GM23338 (cell line): ENCODE measurements at regions not wholly inside any gene's neighbourhood (a gene's known extent, or its start where the extent isn't known, plus 50 kb on each side); places are given as distances from the start of the nearest gene placed in this dataset.

ENCODE experiments used
- ATAC-seq: fragments of 200-7000 bp; cut with Tn5 transposase; 3 replicates; pipeline ENCODE4 v1.9.1; 2020
- DNase-seq: peaks from one replicate; pipeline ENCODE4 v3.0.0-alpha.2; 2015; ENCODE audit warnings: low spot score
- H2AFZ ChIP-seq: fragments of 200-600 bp; sonication (generic); 2 replicates; pipeline ENCODE4 v1.8.0; 2016; ENCODE audit warnings: antibody characterized with exemption, mild to moderate bottlenecking, moderate library complexity
- H3F3A ChIP-seq: fragments of 200-600 bp; sonication (generic); replicated peaks from 2 replicates; pipeline ENCODE4 v1.8.0; 2017; ENCODE audit warnings: antibody characterized with exemption, mixed run types, low read depth
- H3K27ac ChIP-seq: fragments of 200-600 bp; sonication (generic); 2 replicates; pipeline ENCODE4 v1.6.1; 2016; ENCODE audit warnings: low read depth
- H3K27me3 ChIP-seq: fragments of 200-600 bp; sonication (generic); 2 replicates; pipeline ENCODE4 v1.8.0; 2016; ENCODE audit warnings: mild to moderate bottlenecking, mixed run types, moderate library complexity; ENCODE audit not compliant: insufficient read depth
- H3K36me3 ChIP-seq: fragments of 200-600 bp; sonication (generic); 2 replicates; pipeline ENCODE4 v1.8.0; 2016; ENCODE audit warnings: mild to moderate bottlenecking; ENCODE audit not compliant: insufficient read depth
- H3K4me1 ChIP-seq: fragments of 200-600 bp; sonication (generic); 2 replicates; pipeline ENCODE4 v1.8.0; 2016; ENCODE audit warnings: mild to moderate bottlenecking, moderate library complexity; ENCODE audit not compliant: insufficient read depth
- H3K4me2 ChIP-seq: fragments of 200-600 bp; sonication (generic); 2 replicates; pipeline ENCODE4 v1.7.1; 2017; ENCODE audit warnings: mixed run types
- H3K4me3 ChIP-seq: fragments of 200-600 bp; sonication (generic); 2 replicates; pipeline ENCODE4 v1.6.1; 2016; ENCODE audit warnings: mixed run types
- H3K79me2 ChIP-seq: fragments of 200-600 bp; sonication (generic); replicated peaks from 2 replicates; pipeline ENCODE4 v1.8.0; 2017; ENCODE audit warnings: mild to moderate bottlenecking; ENCODE audit not compliant: insufficient read depth
- H3K9me2 ChIP-seq: fragments of 200-600 bp; sonication (generic); 2 replicates; pipeline ENCODE4 v1.8.0; 2017; ENCODE audit not compliant: insufficient read depth
- H4K20me1 ChIP-seq: fragments of 200-600 bp; sonication (generic); replicated peaks from 2 replicates; pipeline ENCODE4 v1.8.0; 2017; ENCODE audit warnings: mild to moderate bottlenecking; ENCODE audit not compliant: insufficient read depth
- H3K27ac Mint-ChIP-seq: 2 replicates; pipeline ENCODE4 v1.8.0; 2020; ENCODE audit warnings: inconsistent platforms, mild to moderate bottlenecking, moderate library complexity, mixed read lengths
- H3K27me3 Mint-ChIP-seq: 3 replicates; pipeline ENCODE4 v1.8.0; 2022; ENCODE audit warnings: low read depth, mild to moderate bottlenecking, moderate library complexity, mixed read lengths, inconsistent platforms; ENCODE audit not compliant: insufficient read depth, poor library complexity
- H3K36me3 Mint-ChIP-seq: 3 replicates; pipeline ENCODE4 v1.8.0; 2021; ENCODE audit warnings: low read depth, mild to moderate bottlenecking, inconsistent platforms, moderate library complexity, mixed read lengths
- H3K4me1 Mint-ChIP-seq: 3 replicates; pipeline ENCODE4 v1.8.0; 2020; ENCODE audit warnings: mild to moderate bottlenecking, inconsistent platforms, mixed read lengths
- H3K4me3 Mint-ChIP-seq: 3 replicates; pipeline ENCODE4 v1.8.0; 2021; ENCODE audit warnings: moderate library complexity, mild to moderate bottlenecking, inconsistent platforms, mixed read lengths
- H3K9me3 Mint-ChIP-seq: 3 replicates; pipeline ENCODE4 v1.8.0; 2020; ENCODE audit warnings: moderate library complexity, mild to moderate bottlenecking, inconsistent platforms, mixed read lengths
- CREB1 ChIP-seq: fragments of 250-450 bp; sonication (Bioruptor Pico); IDR thresholded peaks from 2 replicates; pipeline ENCODE4 v1.5.0; 2020; ENCODE audit warnings: low read depth, mild to moderate bottlenecking, moderate library complexity
- CTCF ChIP-seq, 2 experiments: fragments of 200-600 bp in 1 of 2; sonication (generic) in 1 of 2; conservative IDR thresholded peaks; 2 replicates each; pipeline versions ENCODE4 v1.5.1 to v1.6.1; 2016 to 2017; ENCODE audit warnings: antibody characterized with exemption in 2 of 2, low read depth in 2 of 2, mild to moderate bottlenecking in 2 of 2, moderate library complexity in 1 of 2
- ETS1 ChIP-seq: IDR thresholded peaks from 2 replicates; pipeline ENCODE4 v1.6.1; 2016; ENCODE audit warnings: antibody characterized with exemption
- EZH2 ChIP-seq: fragments of 200-600 bp; sonication (generic); IDR thresholded peaks from one replicate; pipeline ENCODE4 v1.8.0; 2017; ENCODE audit warnings: antibody characterized with exemption, mild to moderate bottlenecking, low read depth; ENCODE audit not compliant: unreplicated experiment
- EZH2phosphoT487 ChIP-seq: fragments of 200-600 bp; sonication (generic); IDR thresholded peaks from one replicate; pipeline ENCODE4 v1.8.1; 2018; ENCODE audit warnings: antibody characterized with exemption; ENCODE audit not compliant: unreplicated experiment
- JUNB ChIP-seq: IDR thresholded peaks from one replicate; pipeline ENCODE4 v1.6.1; 2016; ENCODE audit warnings: antibody characterized with exemption; ENCODE audit not compliant: unreplicated experiment
- NANOG ChIP-seq: IDR thresholded peaks from 2 replicates; pipeline ENCODE4 v1.6.1; 2016; ENCODE audit warnings: antibody characterized with exemption, borderline replicate concordance
- POLR2AphosphoS5 ChIP-seq: IDR thresholded peaks from 2 replicates; pipeline ENCODE4 v1.6.1; 2016; ENCODE audit warnings: antibody characterized with exemption, low read depth
- REST ChIP-seq: IDR thresholded peaks from one replicate; pipeline ENCODE4 v1.6.1; 2018; ENCODE audit warnings: antibody characterized with exemption; ENCODE audit not compliant: unreplicated experiment
- STAT1 ChIP-seq: IDR thresholded peaks from one replicate; pipeline ENCODE4 v1.6.1; 2016; ENCODE audit warnings: antibody characterized with exemption; ENCODE audit not compliant: unreplicated experiment
- ZNF114 ChIP-seq: fragments of 250-450 bp; sonication (Bioruptor Pico); IDR thresholded peaks from 2 replicates; pipeline ENCODE4 v1.5.0; 2020; ENCODE audit warnings: mild to moderate bottlenecking, moderate library complexity
- ZNF331 ChIP-seq: fragments of 250-450 bp; sonication (Bioruptor Pico); IDR thresholded peaks from 2 replicates; pipeline ENCODE4 v1.5.0; 2020; ENCODE audit warnings: low read depth, mild to moderate bottlenecking, moderate library complexity
- ZNF462 ChIP-seq: fragments of 250-450 bp; sonication (Bioruptor Pico); IDR thresholded peaks from 2 replicates; pipeline ENCODE4 v1.5.0; 2020; ENCODE audit warnings: mild to moderate bottlenecking, moderate library complexity

- ATAC-seq (no peak), DNase-seq (no peak)
- Histone ChIP-seq H3K27me3 (no peaks in the 10 kb centered on the region), H3K4me3 (no peak overlapping the region), H4K20me1 (no peaks in the 10 kb centered on the region), H3K9me2 (no peaks in the 10 kb centered on the region), H2AFZ (no peak overlapping the region; the same call in 1 of the 2 replicates), H3F3A (no peaks in the 10 kb centered on the region), H3K4me2 (no peak overlapping the region), H3K79me2 (no peaks in the 10 kb centered on the region), H3K27ac (no peak overlapping the region), H3K36me3 (no peaks in the 10 kb centered on the region), H3K4me1 (no peaks in the 10 kb centered on the region)
- Mint-ChIP-seq H3K27ac (no peak overlapping the region), H3K9me3 (peaks cover 6% of the 10 kb centered on the region; the same call in 2 of the 3 replicates), H3K4me1 (no peaks in the 10 kb centered on the region), H3K27me3 (no peaks in the 10 kb centered on the region), H3K36me3 (no peaks in the 10 kb centered on the region), H3K4me3 (no peak overlapping the region)
- TF ChIP-seq ZNF114 (CRISPR knock-in tag) (no peak), POLR2AphosphoS5 (no peak), STAT1 (no peak), ZNF462 (CRISPR knock-in tag) (no peak), EZH2 (no peak), ETS1 (no peak), ZNF331 (CRISPR knock-in tag) (no peak), CTCF (conservative IDR thresholded peaks at IDR 0.05; ENCODE audit: low read depth in 2 of 2) (no peak), EZH2phosphoT487 (no peak), CREB1 (no peak), JUNB (no peak), REST (no peak), NANOG (no peak)
Observed at GRCh38 chr3:102017784-102018183, 168.5 kb downstream of the NFKBIZ start.
